Activated CD4-positive, alpha-beta T cell treated with anti-CD3 and anti-CD28 coated beads, Interleukin-2, Interleukin-4, amounts not matched to agents 100 ng/mL and 50 ng/mL, durations not matched to agents 16 hours and 8 hours (primary cell): ENCODE measurements at regions not wholly inside any gene's neighbourhood (a gene's known extent, or its start where the extent isn't known, plus 50 kb on each side); places are given as distances from the start of the nearest gene placed in this dataset.
"Not testable (repeated sequence)": the region's sequence is repeated elsewhere in the genome, so short reads cannot be mapped to it uniquely, and the experiment has no call there.

Source experiments
- DNase-seq: peaks from one replicate; pipeline ENCODE4 v3.0.0-alpha.2; 2020; ENCODE audit warnings: low spot score

DNA sequence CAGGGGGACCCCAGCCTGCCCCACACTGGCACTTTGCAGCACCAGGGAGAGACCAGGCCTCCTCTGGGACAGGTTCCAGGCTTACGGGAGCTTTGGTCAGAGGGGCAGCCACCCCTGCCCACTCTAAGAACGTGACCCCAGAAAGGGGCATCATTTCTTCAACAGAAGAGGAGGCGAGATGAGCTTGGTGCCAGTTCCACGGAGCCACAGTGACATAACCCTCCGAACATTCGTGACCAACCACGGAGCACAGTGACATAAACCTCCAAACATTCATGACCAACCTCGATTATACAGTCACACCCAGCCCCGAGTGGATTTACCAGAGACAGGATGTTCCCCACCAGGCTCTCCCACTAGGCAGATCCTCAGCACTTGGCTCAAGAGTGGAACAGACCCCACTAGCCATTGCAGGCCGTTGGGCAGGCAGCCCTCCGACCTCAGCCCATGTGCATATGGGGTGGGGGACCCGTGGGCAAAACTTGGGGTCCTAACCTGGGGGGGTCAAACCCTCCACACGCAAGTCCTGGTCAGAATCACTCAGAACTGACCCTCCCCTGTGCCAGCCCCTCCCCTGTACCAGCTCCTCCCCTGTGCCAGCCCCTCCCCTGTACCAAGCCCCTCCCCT is 112.9 kb downstream of the METRNL start:
- no peak for DNase-seq

DNA sequence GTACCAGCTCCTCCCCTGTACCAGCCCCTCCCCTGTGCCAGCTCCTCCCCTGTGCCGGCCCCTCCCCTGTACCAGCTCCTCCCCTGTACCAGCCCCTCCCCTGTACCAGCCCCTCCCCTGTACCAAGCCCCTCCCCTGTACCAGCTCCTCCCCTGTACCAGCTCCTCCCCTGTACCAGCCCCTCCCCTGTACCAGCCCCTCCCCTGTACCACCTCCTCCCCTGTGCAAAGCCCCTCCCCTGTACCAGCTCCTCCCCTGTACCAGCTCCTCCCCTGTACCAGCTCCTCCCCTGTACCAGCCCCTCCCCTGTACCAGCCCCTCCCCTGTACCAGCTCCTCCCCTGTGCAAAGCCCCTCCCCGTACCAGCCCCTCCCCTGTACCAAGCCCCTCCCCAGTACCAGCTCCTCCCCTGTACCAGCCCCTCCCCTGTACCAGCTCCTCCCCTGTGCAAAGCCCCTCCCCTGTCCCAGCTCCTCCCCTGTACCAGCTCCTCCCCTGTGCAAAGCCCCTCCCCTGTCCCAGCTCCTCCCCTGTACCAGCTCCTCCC is 113.5 kb downstream of the METRNL start:
- DNase-seq: not testable (repeated sequence)

DNA sequence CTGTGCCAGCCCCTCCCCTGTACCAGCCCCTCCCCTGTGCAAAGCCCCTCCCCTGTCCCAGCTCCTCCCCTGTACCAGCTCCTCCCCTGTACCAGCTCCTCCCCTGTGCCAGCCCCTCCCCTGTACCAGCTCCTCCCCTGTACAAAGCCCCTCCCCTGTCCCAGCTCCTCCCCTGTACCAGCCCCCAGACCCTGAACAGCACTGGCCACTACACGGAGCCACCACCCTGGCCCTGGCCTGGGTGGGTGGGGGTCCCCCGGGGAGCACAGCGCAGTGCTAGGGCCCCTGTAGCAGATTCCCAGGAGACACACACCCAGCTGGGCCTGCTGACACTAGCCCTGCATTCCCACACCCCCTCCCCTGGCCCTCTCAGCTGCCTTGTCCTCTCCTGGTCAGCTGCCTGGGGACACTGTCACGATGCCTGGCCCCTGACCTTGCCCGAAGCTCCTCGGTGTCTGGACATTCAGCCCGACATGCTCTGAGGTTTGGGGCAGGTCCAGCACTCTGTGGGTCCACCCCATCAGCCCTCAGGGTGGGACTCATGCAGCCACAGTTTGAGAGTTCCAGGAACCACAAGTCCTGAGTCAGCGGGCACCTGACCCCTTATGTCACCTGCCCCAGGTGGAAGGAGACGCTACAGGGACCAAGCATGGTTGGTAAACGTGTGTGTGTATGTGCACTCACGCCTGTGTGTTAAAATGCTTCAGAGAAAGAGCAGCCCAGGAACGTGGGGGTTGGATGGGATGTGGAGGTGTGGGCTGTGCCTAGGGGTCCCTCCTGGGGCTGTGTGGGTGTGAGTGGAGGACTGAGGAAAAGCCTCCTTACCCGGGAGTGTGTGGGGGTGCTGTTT is 114.2 kb downstream of the METRNL start:
- no peak for DNase-seq

DNA sequence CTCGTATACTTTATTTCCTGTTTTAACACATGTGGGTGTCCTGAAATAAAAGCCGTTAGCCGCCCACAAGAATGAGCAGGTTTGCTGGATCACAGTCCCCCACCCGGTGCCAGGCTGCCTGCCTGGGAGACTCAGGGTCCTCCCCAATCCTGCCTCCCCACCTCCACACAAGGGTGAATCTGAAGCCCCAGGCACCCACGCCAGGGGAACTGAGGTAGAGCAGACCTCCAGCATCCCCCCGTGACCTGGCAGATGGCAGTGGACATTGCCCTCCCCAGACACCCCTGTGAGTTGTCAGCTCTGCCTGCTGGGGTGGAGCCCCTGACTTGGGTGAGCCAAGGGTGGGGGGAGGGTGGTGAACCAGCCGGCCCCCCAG is 114.8 kb downstream of the METRNL start:
- no peak for DNase-seq

DNA sequence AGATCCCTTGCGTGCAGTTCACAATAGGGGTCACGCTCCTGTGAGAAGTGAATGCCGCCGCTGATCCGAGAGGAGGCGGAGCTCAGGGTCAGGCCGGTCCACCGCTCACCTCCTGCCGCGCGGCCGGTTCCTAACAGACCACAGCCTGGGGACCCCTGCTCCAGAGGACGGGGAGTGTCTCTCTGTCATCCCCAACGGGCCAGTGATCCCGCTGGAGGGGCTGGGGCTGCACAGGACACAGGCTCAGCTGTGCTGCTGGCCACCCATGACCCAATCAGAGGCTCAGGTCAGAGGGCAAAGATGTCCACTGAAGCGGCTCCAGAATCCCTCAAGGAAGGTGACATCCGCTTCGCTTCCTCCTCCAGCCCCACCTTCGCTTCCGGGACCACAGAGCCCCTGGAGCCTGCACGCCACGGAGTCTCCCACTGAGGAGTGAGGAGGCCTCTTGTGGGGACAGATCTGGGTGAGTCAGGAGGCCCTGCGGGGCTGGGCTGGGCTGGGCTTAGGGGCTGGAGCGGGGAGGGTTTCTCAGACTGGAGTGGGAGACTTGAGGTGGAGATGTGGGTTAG is 115.4 kb downstream of the METRNL start:
- no peak for DNase-seq

DNA sequence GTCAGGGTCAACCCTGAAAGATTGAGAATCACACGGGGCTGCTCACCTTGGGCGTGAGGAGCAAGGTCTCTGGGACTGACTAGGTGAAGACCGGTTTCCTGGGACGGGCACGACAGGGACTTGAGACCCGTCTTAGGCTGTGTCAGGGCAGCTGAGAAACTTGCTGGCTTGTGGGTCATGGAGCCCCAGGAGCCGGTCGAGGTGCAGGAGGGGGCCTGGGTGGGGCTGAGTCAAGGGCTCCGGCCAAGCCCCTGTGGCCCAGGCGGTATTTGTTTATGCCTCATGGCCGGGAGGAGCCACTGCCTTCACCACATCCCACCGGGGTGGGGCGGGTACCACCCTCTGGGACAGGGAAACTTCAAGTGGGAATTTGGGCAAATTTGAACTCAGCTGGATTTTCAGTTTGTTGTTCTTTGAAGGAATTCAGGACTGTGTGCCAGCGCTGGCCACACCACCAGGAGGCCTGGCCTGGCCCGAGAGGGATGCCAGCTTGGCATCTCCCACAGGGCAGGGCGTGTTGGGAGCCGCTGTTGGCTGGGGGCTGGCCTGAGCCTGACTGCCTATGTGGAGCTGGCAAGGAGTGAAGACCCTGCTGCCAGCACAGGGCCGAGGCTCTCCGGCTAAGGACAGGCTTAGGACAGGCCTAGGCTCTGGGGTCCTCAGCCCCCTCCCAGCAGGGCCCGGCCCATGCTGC is 116.1 kb downstream of the METRNL start:
- DNase-seq: no peak

DNA sequence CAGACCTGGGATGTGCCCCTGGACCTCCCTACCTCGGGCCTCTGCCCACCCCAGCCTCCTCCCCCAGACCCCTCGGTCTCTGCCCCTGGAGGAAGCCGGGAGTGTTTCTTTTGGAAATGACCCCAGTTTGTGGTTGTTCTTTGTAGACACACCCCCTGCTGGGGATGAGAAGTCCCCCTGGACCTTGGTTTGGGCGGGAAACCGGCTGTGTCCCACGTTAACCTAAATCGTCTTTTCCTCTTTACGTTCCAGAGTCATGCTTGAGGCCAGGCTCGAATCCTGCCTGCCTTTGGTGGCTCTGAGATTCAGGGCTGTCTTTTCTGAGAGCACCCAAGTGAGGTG is 116.6 kb downstream of the METRNL start:
- DNase-seq: no peak

DNA sequence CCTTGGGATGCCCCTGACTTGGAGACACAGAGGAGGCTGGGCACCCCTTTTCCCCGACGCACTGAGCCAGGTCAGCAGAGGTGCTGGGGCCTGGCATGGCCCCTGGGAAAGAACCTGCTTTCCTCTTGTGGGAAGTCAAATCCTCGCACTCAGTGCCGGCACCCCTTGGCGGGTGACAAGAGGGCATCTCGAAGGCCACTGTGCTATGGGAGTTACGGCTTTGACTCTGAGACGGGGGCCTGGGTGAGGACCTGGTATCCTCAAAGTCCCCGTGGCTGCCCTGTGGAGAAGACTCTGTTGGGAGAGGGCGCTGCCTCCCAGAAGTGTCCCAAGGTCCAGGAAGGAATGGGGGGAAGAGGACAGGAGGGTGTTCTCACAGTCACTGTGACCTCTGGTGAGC is 117.0 kb downstream of the METRNL start:
- DNase-seq: no peak

DNA sequence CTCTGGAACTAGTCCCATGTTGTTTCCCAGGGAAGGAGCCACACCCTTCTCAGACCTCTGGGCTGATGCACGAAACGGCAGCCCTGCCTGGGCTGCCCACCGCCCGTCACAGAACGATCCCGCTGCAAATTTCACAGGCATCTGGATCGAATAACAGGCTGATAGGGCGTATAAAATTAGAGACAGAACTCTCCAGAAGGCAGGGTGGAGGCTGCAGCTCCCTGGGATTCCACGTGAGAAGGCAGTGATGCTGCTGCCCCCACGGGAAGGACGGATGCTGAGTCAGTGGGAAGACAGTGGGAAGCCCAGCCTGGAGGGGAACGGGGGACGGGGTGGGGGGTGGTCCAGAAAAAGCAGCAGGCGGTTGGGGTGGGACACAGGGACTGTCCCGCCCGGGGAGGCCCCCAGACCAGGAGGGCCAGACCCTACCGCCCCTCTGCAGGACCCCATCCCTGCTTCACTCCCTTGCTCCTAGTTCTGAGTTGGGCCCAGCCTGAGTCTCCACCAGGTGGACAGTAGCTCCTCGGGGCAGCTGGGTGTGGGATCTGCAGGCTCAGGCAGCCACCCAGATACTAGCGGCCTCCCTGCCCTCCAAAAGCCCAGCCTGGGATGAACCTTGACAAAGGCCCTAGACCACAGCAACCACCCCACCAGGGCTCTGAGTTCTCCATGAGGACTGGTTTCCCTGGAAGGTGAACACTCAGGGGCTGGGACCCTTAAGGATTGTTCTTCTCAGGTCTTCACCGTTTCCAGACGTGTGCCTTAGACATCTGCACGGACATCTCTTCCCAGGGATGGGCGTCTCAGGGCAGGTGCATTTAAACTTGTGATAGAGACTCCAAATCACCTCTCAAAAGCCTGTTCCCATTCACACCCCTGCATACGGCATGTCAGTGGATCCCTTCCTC is 117.8 kb downstream of the METRNL start:
- DNase-seq: no peak

DNA sequence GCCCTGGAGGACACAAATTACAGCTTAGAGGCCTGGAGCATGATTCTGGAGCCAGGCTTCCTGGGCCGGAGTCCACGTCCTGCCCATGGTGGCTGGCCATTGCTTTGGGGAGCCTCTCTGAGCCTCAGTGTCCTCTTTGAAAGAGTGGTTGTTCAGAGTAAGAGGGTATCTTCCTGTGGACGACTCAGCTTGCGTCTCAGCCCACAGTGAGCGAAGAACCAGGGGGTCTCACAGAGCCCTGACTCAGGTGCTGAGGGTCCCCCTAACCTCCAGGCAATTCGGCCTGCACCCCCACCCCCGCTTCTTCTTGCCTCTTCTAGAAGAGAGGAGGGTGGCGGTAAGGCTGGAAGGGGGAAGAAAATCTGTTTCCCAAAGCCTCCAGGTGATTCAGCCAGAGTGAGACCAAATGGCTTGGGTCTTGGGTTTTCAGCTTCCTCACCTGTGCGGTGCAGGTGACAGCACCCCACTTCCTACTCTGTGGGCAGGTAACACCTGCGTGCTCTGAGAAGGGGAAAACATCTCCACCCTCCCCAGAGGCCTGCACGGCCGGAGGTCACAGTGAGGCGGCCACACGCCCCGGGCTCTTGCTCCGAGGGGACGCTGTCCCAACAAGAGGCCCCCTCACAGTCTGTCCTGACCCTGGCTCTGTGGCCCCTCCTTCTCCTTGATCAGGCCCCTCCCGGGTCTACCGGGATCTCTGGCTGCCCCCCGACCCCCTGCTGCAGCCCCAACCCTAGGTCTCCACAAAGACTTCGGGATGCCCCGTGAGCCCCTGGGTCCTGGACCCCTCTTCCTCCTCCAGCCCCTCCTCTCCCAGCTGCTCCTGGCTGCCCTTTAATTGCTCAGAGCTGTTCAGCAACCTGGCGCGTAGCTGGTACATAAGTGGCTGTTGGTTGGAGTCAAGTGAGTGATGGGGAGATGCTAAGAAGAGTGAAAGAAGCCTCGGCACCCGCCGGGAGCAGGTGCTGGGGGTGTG is 119.2 kb downstream of the METRNL start:
- no peak for DNase-seq

DNA sequence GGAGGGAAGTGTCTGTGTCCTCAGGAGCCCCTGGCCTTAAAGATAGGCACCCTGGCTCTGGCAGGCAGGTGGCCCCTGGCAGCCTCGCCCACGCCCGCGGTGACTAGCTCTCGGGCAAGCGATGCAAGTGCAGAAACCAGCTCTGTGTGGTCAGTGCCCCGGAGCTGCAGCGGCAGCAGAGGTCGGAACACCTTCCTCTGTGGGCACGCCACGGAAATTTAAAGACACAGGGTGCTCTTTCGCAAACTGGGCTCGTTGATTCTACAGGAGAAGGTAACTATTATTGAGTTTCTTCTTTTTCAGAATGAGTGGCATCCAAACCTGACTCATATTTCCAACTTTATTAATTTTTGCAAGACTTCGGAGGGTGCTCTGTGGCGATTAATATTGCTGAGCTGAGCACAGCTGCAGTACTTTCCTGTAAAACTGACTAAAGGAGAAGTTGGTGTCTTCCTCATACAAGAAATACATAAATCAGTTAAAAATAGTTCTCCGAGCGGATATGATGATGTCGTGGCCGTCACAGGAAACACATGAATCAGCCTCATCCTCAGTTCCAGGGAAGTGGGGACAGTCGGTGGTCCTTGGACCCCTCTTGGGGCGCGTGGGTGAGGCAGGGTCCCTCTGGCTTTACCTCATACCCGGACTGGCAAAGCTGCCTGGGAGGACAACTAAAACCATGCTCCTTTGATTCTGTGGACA is 120.2 kb downstream of the METRNL start:
- DNase-seq: peak; percentile 84

DNA sequence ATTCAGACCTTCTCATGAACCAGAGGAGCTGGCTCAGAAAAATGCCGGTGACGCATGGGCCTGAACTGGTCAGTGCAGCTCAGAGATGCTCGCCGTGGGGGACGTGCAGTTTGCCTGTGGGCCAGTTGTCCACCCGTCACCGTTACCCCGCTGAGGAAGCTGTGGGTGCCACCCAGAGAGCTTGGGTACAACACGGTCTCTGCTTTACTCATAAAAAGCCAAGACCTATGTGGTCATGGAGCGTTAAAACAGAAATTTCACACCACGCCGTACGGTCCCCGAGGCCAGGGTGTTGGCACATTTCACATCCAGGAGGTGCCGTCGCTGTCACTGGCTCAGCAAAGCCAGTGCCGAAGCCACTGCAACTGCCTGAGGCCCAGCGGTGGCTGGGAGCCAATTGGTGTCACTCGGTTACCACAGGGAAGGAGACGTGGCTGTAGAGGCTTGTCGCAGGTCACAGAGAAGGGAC is 120.9 kb downstream of the METRNL start:
- DNase-seq: peak; percentile 90

DNA sequence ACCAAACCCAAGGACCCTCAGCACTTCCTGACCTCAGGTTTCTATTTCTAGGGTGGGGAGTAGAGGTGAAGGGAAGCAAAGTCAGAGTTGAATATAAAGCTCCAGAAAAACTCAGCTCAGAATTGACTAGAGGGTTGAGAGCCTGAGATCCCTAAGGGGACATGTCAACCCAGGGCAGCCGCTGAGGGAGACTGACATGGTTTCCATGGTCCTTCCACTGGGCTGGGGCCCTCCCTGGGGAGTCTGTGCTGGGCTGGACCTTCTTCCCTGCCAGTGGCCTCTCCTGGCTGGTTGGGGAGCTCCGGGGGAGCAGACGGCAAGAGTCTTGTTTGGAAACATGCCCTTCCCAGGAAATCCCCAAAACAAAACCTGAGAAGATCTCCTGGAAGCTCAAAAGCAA is 121.3 kb downstream of the METRNL start:
- no peak for DNase-seq

DNA sequence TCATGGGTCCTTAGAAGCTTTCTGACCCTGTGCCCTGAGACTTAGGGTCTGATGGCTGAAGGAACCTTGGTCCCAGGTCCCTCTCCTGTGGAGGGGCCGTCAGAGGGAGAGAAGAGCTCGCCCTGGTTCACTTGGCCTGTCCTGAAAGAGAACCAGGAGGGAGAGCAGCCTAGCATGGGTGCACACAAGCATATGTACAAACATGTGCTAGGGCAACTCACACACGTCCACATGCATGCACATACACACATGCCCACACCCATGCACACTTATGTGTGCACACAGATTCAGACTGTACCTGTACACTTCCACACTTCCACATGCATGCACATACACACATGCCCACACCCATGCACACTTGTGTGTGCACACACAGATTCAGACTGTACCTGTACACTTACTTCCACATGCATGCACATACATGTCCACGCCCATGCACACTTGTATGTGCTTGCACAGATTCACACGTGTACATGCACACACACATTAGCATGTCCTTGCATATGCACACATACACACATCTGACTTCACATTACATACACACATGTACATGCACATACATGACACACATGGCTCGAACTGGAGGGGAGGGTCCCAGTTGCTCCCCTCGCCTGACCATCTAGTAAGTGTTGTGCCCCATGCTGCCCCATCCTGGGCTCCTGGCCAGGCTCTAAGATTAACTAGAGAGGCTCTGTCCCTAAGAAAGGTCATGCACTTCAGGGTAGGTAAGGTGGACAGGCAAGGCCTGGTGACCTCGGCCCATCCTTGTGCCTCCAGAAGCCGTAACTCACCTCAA is 122.0 kb downstream of the METRNL start:
- DNase-seq: no peak

DNA sequence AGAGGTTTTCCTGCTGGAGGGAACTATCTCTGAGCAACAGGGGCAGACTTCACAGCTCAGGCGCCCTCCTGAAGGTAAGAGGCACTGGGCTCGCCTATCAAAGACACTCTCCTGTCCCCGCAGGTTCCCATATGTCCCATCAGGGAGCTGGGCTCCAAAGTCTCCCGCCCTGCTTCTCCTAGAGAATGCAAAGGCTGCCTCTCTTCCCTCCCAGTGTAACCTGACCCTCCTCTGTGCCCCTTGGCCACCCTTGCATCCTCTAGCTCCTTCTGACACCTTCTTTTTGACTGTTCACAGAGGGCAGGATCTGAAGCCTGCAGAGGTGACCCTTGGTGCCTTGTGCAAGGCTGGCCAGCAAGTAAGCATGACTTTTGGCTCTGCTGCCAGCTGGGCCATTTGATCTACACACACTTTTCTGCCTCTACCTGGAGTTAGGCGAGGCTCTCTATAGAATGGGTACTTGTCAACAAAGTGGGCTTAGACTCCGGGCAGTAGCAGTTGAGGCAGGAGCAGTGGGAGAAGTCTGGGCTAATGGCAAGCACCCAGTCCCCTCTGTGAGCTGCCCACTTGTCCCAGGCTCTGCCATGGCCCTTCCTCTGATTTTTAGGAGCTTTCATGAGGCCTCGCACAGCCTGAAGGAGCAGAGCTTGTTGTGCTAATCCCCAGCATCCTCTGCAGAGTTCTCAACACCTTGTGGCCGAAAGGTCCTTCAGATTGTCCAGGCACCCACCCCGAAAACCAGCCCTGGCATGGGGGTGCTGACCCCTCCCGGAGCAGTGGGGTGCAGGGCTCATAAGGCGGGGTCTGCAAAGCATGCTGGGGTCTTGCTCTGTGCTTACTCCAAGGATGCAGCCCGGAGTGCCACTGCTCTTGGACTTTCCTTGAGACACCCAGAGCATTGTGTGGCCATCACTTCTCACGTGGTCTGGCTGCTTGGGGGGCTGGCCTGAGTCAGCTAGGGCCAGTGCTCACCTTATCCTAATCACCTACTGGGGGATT is 122.9 kb downstream of the METRNL start:
- no peak for DNase-seq

DNA sequence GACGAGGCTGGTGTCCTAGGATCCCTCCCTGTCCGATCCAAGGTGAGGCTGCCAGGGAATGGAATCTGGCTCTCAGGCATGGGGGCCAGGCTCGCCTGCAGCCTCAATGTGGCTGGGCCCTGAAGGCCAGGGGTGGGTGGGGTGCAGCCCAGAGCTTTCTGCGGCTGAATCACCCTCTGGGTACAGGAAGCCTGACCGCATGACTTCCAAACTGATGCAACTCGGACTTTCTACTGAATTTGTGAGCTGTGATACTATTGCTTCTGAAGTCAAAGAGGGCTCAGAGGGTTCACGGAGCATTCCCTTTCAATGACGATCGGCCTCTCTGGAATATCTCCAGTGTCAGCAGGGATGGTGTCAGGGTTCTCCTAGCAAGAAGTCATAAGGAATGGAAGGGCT is 123.7 kb downstream of the METRNL start:
- no peak for DNase-seq

DNA sequence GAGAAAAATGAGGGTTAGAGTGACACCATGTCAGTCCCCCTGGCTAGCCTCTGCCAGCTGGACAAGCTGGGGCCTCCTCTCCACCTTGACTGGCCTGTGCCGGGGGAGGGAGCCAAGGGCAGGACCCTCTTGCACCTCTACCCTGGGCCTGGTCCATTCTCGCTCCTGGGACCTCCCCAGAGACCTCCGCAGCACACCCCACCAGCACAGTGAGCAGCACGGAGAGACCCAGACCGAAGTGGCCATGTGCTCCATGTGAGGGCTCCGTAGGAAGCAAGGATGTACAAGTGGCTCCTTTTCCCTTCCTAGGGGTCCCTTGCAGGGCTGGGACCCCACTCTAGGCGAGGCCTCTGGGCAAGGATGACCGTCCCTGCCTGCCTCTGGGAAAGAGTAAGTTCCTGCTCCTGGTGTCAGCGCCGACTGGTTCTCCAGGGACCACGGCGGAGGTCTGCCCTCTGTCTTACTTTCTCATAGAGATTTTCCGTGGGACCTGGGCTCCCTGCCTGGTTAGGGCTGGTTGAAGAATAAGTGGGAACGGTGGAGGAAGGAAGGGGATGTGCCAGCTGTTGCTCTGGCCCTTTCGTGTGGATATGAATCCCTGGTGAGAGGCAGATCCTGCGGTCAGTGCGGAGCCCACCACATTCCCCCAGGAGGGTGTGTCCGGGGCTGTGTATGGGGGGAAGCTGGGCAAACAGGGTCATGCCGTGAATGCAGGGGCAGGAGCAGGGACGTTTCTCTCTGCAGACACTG is 124.2 kb downstream of the METRNL start:
- DNase-seq: no peak
